Activated CD8-positive, alpha-beta T cell treated with anti-CD3 and anti-CD28 coated beads for 36 hours (primary cell): ENCODE measurements at regions not wholly inside any gene's neighbourhood (a gene's known extent, or its start where the extent isn't known, plus 50 kb on each side); places are given as distances from the start of the nearest gene placed in this dataset.

ENCODE experiments used
- ATAC-seq: fragments of 200-7000 bp; cut with Tn5 transposase; one replicate; pipeline ENCODE4 v1.10.0; 2021; ENCODE audit warnings: mild to moderate bottlenecking, moderate library complexity
- CTCF ChIA-PET: fragments of 350-600 bp; sonication (Branson Sonifier 250); formaldehyde crosslinking; loops from one replicate; lab custom pipeline; 2021; ENCODE audit warnings: antibody characterized with exemption; lab: Charles Lee
- POLR2A ChIA-PET: fragments of 350-600 bp; sonication (Branson Sonifier 250); formaldehyde crosslinking; loops from one replicate; lab custom pipeline; 2021; ENCODE audit warnings: antibody characterized with exemption; lab: Charles Lee
- DNase-seq: peaks from one replicate; pipeline ENCODE4 v3.0.0-alpha.2; 2020
- H3K27ac Mint-ChIP-seq: one replicate; pipeline ENCODE4 v1.8.0; 2021; ENCODE audit warnings: mild to moderate bottlenecking, mixed read lengths
- H3K27me3 Mint-ChIP-seq: one replicate; pipeline ENCODE4 v1.8.0; 2021; ENCODE audit warnings: mixed read lengths
- H3K36me3 Mint-ChIP-seq: one replicate; pipeline ENCODE4 v1.8.0; 2021; ENCODE audit warnings: low read depth, mixed read lengths
- H3K4me1 Mint-ChIP-seq: one replicate; pipeline ENCODE4 v1.8.0; 2021; ENCODE audit warnings: low read depth, mixed read lengths
- H3K4me3 Mint-ChIP-seq: one replicate; pipeline ENCODE4 v1.8.0; 2021; ENCODE audit warnings: mild to moderate bottlenecking, moderate library complexity, mixed read lengths
- H3K9me3 Mint-ChIP-seq: one replicate; pipeline ENCODE4 v1.8.0; 2021; ENCODE audit warnings: mixed read lengths
- intact Hi-C: fragments of 100-400 bp; cut with micrococcal nuclease; formaldehyde crosslinking; loops from one replicate; pipeline ENCODE4 v1.10.0; 2022
- TF ChIP-seq, protein P1 (sequence below): fragments of 200-600 bp; IDR thresholded peaks from one replicate; pipeline ENCODE4 v1.8.0; 2022; ENCODE audit warnings: antibody characterized with exemption, mild to moderate bottlenecking

DNA sequence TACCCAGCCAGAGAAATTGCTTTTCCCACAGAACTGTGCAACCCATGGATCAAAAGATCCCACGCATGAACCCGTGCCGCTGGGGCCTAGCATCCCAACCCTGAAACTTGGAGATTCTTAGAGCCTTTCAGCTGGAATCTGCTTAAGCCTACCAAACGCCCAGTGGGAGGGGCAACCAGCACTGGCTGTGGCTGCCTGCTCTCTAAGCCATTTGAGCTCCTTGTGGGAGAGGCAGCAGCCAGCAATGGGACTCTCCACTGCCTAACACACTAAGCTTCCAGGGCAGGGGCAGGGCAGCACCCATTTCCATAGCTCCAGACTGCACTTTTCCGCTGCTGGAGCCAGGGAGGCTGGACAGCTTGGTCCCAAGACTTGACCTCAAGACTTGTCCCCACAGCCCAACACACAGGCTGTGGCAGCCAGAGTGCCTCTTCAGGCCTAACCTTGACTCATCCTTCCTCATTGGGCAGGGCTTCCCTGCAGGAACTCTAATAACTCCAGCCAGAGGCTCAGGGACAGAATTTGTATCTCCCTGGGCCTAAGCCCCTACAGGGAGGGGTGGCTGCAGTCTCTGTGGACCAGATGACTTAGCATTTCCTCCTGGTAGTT, 437.4 kb downstream of the MTRR start:
- ChIA-PET CTCF (no interaction called here), POLR2A (no interaction called here)
- Mint-ChIP-seq H3K9me3 (peaks cover 11% of the 10 kb centered on the region), H3K4me3 (no peak overlapping the region), H3K4me1 (no peaks in the 10 kb centered on the region), H3K27me3 (no peaks in the 10 kb centered on the region), H3K36me3 (no peaks in the 10 kb centered on the region), H3K27ac (no peak overlapping the region)
- DNase-seq (no peak), ATAC-seq (no peak)
- TF ChIP-seq, protein P1, sequence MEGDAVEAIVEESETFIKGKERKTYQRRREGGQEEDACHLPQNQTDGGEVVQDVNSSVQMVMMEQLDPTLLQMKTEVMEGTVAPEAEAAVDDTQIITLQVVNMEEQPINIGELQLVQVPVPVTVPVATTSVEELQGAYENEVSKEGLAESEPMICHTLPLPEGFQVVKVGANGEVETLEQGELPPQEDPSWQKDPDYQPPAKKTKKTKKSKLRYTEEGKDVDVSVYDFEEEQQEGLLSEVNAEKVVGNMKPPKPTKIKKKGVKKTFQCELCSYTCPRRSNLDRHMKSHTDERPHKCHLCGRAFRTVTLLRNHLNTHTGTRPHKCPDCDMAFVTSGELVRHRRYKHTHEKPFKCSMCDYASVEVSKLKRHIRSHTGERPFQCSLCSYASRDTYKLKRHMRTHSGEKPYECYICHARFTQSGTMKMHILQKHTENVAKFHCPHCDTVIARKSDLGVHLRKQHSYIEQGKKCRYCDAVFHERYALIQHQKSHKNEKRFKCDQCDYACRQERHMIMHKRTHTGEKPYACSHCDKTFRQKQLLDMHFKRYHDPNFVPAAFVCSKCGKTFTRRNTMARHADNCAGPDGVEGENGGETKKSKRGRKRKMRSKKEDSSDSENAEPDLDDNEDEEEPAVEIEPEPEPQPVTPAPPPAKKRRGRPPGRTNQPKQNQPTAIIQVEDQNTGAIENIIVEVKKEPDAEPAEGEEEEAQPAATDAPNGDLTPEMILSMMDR, result no peak
- intact Hi-C loops, result no loop called here

DNA sequence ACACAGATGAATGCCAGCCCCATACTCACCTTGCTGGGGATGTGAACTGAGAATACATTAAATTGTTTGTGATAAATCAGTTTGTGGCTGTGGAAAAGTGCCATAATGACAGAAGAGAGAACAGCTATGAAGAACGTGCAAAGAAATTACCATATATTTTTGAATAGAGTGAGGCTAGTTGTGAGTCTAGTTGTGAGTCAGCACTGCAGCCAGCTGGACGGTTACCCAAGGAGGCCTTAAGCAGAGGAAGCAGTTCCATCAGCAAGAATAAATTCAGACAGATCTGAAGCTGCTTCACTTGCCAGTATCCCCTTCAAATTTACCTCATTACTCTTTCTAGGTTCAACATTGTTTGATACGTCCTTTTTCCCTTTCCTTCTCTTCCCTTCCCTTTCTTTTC, 446.0 kb downstream of the MTRR start:
- CTCF ChIA-PET, result no interaction called here
- Mint-ChIP-seq H3K36me3 (no peaks in the 10 kb centered on the region), H3K9me3 (peaks cover 4% of the 10 kb centered on the region), H3K27ac (no peak overlapping the region), H3K27me3 (no peaks in the 10 kb centered on the region), H3K4me1 (no peaks in the 10 kb centered on the region), H3K4me3 (no peak overlapping the region)
- no peak for DNase-seq
- intact Hi-C loops, result no loop called here
- TF ChIP-seq, protein P1, result no peak
- POLR2A ChIA-PET, result no interaction called here
- ATAC-seq, result no peak

DNA sequence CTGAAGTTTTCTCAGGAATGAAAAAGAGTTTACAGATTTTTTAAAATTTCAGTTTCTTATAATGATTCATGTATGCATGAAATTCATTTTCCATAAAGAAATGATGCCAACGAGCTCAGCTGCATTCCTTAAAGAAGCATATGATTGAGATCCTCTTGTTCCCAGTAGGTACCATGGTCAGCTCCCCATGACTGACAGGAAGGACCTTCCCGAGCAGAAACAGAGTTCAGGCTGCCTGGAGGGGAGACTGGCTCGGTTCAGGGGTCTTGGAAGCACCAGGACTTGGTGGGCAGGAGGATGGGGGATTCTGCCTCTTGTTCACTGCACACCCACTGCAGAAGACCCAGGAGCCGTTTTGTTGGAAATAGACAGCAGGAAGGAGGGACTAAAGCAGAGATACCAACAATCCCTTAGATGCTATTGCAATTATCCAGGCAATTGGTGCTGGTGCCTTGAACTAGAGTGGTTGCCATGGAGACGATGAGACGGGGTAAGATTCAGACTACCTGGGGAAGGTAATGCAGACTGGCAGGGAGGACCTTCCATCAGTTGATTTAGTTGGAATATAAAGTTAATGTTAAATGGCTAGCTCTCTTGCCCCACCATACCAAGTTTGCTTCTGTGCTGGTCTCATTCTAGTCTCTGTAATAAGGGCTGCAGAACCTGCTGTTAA, 447.8 kb downstream of the MTRR start:
- H3K4me3 Mint-ChIP-seq, result no peak overlapping the region
- intact Hi-C loops, result no loop called here
- peaks cover 2% of the 10 kb centered on the region for H3K9me3 Mint-ChIP-seq
- DNase-seq (no peak), ATAC-seq (no peak)
- no peaks in the 10 kb centered on the region for H3K27me3 Mint-ChIP-seq
- no peak overlapping the region for H3K27ac Mint-ChIP-seq
- ChIA-PET CTCF (no interaction called here), POLR2A (no interaction called here)
- H3K4me1 Mint-ChIP-seq, result no peaks in the 10 kb centered on the region
- TF ChIP-seq, protein P1, result no peak
- H3K36me3 Mint-ChIP-seq, result no peaks in the 10 kb centered on the region

DNA sequence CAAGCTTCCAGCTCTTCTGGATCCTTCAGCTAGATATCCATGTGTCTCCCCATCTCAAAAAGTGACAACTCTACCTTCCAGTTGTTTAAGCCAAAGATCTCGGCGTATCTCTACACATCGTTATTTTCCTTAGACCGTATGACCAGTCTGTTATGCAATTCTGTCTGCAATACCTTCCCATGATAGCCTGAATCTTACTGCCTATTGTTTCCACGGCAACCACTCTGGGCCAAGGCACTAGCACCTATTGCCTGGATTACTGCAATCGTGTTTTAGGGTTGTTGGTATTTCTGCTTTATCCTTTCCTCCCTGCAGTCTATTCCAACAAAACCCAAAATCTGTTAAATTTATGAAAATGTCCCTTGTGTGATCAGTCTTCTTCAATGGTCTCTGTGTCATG, 448.4 kb downstream of the MTRR start:
- H3K4me1 Mint-ChIP-seq, result no peaks in the 10 kb centered on the region
- H3K9me3 Mint-ChIP-seq, result peaks cover 2% of the 10 kb centered on the region
- TF ChIP-seq, protein P1, result no peak
- no peak overlapping the region for H3K4me3 Mint-ChIP-seq
- DNase-seq (no peak), ATAC-seq (no peak)
- POLR2A ChIA-PET, result no interaction called here
- H3K27ac Mint-ChIP-seq, result no peak overlapping the region
- CTCF ChIA-PET, result no interaction called here
- intact Hi-C loops, result no loop called here
- H3K36me3 Mint-ChIP-seq, result no peaks in the 10 kb centered on the region
- no peaks in the 10 kb centered on the region for H3K27me3 Mint-ChIP-seq

DNA sequence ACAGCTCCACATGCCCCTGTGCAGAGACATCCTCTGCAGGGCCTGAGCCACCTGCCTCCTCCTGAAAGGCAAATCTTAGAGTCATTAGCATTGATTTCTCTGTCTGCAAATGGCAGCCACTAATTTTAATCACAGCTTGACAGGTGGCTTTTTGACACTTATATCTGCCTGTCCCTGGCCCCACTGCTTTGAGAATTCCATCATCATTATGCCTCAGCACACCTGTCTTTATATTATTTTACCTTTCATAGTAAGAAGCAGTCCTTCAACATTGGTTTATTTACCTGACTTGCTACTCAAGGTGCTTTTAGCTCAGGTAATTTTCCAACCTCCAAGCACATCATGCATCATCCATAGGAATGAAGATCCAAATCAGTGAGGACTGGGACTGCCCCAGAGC, 451.3 kb downstream of the MTRR start:
- POLR2A ChIA-PET, result no interaction called here

More for the DNA sequence above, 451.3 kb downstream of the MTRR start:
- CTCF ChIA-PET, result interaction anchor here (0.8 kb wide), 1 partner anchor 14 kb away, joined by 3 read pairs; no protein-coding TSS in a partner anchor
- TF ChIP-seq, protein P1, result no peak
- Mint-ChIP-seq H3K9me3 (no peaks in the 10 kb centered on the region), H3K27me3 (no peaks in the 10 kb centered on the region), H3K4me3 (no peak overlapping the region), H3K36me3 (no peaks in the 10 kb centered on the region), H3K27ac (no peak overlapping the region), H3K4me1 (no peaks in the 10 kb centered on the region)
- ATAC-seq (no peak), DNase-seq (no peak)
- intact Hi-C loops, result no loop called here
